ENCODE measurements at regions not wholly inside any gene's neighbourhood (a gene's known extent, or its start where the extent isn't known, plus 50 kb on each side); places are given as distances from the start of the nearest gene placed in this dataset.

DNA sequence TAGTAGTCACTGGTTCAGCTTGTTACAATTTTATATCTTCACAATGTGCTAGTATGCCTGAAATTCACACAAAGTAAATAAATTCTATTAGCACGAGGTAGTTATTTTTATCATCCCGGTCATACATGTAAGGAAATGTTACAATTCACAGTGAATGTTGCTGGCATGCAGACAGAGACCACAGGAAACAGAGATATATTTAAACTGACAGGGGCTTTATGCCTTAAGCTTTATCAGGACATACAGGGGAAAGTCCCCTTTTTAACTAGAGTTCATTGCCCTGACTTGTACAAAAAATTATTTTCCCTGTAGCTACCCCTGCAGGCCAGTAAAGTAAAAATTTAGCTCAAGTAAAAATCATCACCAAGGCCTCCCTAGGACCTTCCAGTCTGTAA lies 712.0 kb upstream of the NRSN1 start:
- no peak overlapping the region for H3K4me3 Mint-ChIP-seq
- H3K4me1 ChIP-seq (ENCODE audit: insufficient read depth, low read length) = no peaks in the 10 kb centered on the region
- peaks cover 0 to 9% (median 8%) of the 10 kb centered on the region in 5 donors for H3K9me3 Mint-ChIP-seq
- CTCF ChIA-PET = no interaction called here
- H3K27ac Mint-ChIP-seq = no peak overlapping the region
- DNase-seq = no peak
- H3K36me3 ChIP-seq (ENCODE audit: insufficient read depth, low read length) = no peaks in the 10 kb centered on the region
- H3K36me3 Mint-ChIP-seq = no peaks in the 10 kb centered on the region
- POLR2A ChIA-PET = no interaction called here
- H3K4me3 ChIP-seq (ENCODE audit: low read length) = no peak overlapping the region
- no peaks in the 10 kb centered on the region for H3K9me3 ChIP-seq (ENCODE audit: low read length)
- H3K4me1 Mint-ChIP-seq = no peaks in the 10 kb centered on the region
- H3K27ac ChIP-seq (ENCODE audit: low read depth, low read length) = no peak overlapping the region
- H3K27me3 ChIP-seq (ENCODE audit: insufficient read depth, low read length, poor library complexity, severe bottlenecking) = no peaks in the 10 kb centered on the region
- no peaks in the 10 kb centered on the region for H3K27me3 Mint-ChIP-seq

DNA sequence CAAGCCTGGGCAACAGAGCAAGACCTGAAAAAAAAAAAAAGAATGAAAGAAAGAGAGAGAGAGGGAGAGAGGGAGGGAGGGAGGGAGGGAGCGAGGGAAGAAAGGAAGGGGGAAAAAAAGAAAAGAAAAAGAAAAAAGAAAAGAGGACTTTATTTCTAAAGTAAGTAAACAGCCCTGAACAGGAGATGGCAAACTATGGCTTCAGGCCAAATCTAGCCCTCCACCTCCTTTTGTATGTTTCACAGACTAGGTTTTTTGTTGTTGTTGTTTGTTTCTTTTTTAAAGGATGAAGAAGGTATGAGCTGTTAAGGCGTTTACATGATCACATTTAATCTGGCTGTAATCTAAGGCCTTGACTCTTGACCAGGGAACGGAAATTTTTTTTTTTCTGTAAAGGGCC lies 711.1 kb upstream of the NRSN1 start:
- Mint-ChIP-seq H3K9me3 (peaks cover 0 to 9% (median 8%) of the 10 kb centered on the region in 5 donors), H3K4me3 (no peak overlapping the region), H3K27ac (no peak overlapping the region), H3K27me3 (no peaks in the 10 kb centered on the region), H3K4me1 (no peaks in the 10 kb centered on the region), H3K36me3 (no peaks in the 10 kb centered on the region)
- H3K4me1 ChIP-seq (ENCODE audit: insufficient read depth, low read length) = no peaks in the 10 kb centered on the region
- no peaks in the 10 kb centered on the region for H3K27me3 ChIP-seq (ENCODE audit: insufficient read depth, low read length, poor library complexity, severe bottlenecking)
- CTCF ChIA-PET = no interaction called here
- POLR2A ChIA-PET = no interaction called here
- no peak for DNase-seq
- H3K27ac ChIP-seq (ENCODE audit: low read depth, low read length) = no peak overlapping the region
- H3K9me3 ChIP-seq (ENCODE audit: low read length) = no peaks in the 10 kb centered on the region
- H3K4me3 ChIP-seq (ENCODE audit: low read length) = no peak overlapping the region
- no peaks in the 10 kb centered on the region for H3K36me3 ChIP-seq (ENCODE audit: insufficient read depth, low read length)

DNA sequence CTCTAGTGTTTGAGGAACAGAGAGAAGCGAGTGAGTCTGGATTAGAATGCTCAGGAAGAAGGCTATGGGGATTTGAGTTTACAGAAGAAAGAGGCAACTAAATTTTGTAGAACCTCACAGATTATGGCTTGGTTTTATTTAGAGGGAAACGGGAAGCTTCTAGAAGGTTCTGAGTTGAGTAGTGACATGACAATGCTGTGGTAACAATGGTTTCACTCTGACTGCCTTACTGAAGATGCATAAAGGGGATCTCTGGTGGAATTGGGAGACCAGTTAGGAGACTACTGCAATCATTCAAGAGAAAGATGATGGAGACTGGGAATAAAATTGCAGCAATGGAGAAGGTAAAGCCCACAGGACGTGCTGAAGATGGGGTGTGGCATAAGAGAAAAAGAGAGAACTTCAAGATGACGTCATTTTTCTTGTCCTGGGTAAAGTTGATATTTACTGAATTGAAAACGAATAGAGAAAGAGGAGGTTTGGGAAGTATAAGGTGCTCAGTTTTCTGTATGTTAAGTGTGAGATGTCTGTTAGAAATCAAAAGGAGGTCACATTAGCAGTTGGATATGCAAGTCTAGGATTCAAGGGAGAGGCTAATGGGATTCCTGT lies 710.1 kb upstream of the NRSN1 start:
- Mint-ChIP-seq H3K4me1 (no peaks in the 10 kb centered on the region), H3K27ac (no peak overlapping the region), H3K4me3 (no peak overlapping the region), H3K9me3 (peaks cover 0 to 8% (median 4%) of the 10 kb centered on the region in 5 donors), H3K27me3 (no peaks in the 10 kb centered on the region), H3K36me3 (no peaks in the 10 kb centered on the region)
- Histone ChIP-seq H3K9me3 (ENCODE audit: low read length) (no peaks in the 10 kb centered on the region), H3K27ac (ENCODE audit: low read depth, low read length) (no peak overlapping the region), H3K4me3 (ENCODE audit: low read length) (no peak overlapping the region), H3K4me1 (ENCODE audit: insufficient read depth, low read length) (no peaks in the 10 kb centered on the region), H3K36me3 (ENCODE audit: insufficient read depth, low read length) (no peaks in the 10 kb centered on the region), H3K27me3 (ENCODE audit: insufficient read depth, low read length, poor library complexity, severe bottlenecking) (no peaks in the 10 kb centered on the region)
- ChIA-PET CTCF (no interaction called here), POLR2A (no interaction called here)
- no peak for DNase-seq

DNA sequence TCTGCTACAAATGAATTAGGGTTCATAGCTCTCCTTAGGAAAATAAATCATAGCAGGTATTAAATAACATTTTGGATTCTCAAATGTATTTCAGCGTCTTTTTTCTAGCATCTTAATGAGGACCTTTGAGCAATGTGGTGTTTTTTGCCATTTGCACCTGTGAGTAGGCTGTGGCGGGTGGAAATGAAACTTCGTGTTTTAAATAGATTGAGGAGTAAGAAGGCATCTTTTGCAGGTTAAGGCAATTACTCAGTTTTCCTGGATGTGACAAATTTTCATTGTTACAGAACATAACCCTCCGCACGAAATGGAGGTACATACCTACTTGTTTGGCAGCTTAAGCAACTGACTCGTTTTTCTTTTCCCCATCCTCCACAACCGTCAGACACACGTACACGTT lies 708.9 kb upstream of the NRSN1 start:
- H3K27ac Mint-ChIP-seq = no peak overlapping the region
- no peaks in the 10 kb centered on the region for H3K4me1 ChIP-seq (ENCODE audit: insufficient read depth, low read length)
- no peak overlapping the region for H3K4me3 ChIP-seq (ENCODE audit: low read length)
- no peak for DNase-seq
- no peaks in the 10 kb centered on the region for H3K4me1 Mint-ChIP-seq
- H3K4me3 Mint-ChIP-seq = no peak overlapping the region
- no peaks in the 10 kb centered on the region for H3K36me3 Mint-ChIP-seq
- H3K27me3 ChIP-seq (ENCODE audit: insufficient read depth, low read length, poor library complexity, severe bottlenecking) = no peaks in the 10 kb centered on the region
- H3K9me3 ChIP-seq (ENCODE audit: low read length) = no peaks in the 10 kb centered on the region
- ChIA-PET POLR2A (no interaction called here), CTCF (no interaction called here)
- no peaks in the 10 kb centered on the region for H3K36me3 ChIP-seq (ENCODE audit: insufficient read depth, low read length)
- H3K27me3 Mint-ChIP-seq = no peaks in the 10 kb centered on the region
- H3K9me3 Mint-ChIP-seq = peaks cover 0 to 6% (median 5%) of the 10 kb centered on the region in 5 donors
- no peak overlapping the region for H3K27ac ChIP-seq (ENCODE audit: low read depth, low read length)

DNA sequence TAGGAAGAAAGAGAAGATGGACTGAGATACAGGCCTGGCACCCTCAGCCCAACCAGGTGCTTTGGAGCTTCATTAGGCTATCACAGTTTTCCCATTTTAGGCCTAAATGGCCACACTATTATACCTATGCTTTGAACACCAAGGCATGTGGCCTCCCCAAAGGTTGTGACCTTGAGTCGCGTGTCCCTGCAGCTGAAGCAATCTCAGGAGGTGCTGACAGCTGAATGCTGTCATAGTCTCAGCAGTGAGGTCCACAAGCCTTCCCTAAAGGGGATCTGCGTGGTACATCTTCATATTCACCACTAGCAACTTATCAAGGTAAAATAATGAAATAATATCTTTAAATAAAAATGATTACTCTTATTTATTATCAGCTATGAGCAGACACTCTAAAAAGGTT lies 707.9 kb upstream of the NRSN1 start:
- Histone ChIP-seq H3K27me3 (ENCODE audit: insufficient read depth, low read length, poor library complexity, severe bottlenecking) (no peaks in the 10 kb centered on the region), H3K36me3 (ENCODE audit: insufficient read depth, low read length) (no peaks in the 10 kb centered on the region), H3K4me1 (ENCODE audit: insufficient read depth, low read length) (no peaks in the 10 kb centered on the region), H3K27ac (ENCODE audit: low read depth, low read length) (no peak overlapping the region), H3K4me3 (ENCODE audit: low read length) (no peak overlapping the region), H3K9me3 (ENCODE audit: low read length) (no peaks in the 10 kb centered on the region)
- ChIA-PET CTCF (no interaction called here), POLR2A (no interaction called here)
- peaks cover 0 to 6% (median 5%) of the 10 kb centered on the region in 5 donors for H3K9me3 Mint-ChIP-seq
- no peak overlapping the region for H3K27ac Mint-ChIP-seq
- H3K36me3 Mint-ChIP-seq = no peaks in the 10 kb centered on the region
- no peaks in the 10 kb centered on the region for H3K4me1 Mint-ChIP-seq
- no peak overlapping the region for H3K4me3 Mint-ChIP-seq
- no peak for DNase-seq
- no peaks in the 10 kb centered on the region for H3K27me3 Mint-ChIP-seq

DNA sequence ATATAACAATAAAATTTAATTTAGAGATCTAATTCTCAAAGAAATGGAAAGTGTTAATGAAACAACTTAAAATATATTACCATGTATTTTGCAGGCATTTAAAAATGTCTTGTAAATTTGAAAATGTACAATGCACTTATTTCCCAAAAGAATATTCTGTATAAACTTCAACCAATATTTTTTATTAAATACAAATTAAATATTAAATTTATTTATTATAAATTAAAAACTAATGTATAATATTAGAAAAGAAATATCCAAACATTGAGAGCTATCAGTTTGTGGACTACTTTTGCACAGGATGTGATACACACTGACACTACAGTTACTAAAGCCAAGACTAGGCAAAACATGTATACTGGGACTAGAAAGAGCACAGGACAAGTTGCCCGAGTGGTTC lies 707.0 kb upstream of the NRSN1 start:
- H3K4me3 ChIP-seq (ENCODE audit: low read length) = no peak overlapping the region
- POLR2A ChIA-PET = no interaction called here
- H3K4me1 Mint-ChIP-seq = no peaks in the 10 kb centered on the region
- H3K27me3 Mint-ChIP-seq = no peaks in the 10 kb centered on the region
- H3K4me3 Mint-ChIP-seq = no peak overlapping the region
- no peak overlapping the region for H3K27ac Mint-ChIP-seq
- no peaks in the 10 kb centered on the region for H3K9me3 ChIP-seq (ENCODE audit: low read length)
- no peaks in the 10 kb centered on the region for H3K27me3 ChIP-seq (ENCODE audit: insufficient read depth, low read length, poor library complexity, severe bottlenecking)
- peaks cover 0 to 8% (median 5%) of the 10 kb centered on the region in 5 donors for H3K9me3 Mint-ChIP-seq
- no peak for DNase-seq
- no peaks in the 10 kb centered on the region for H3K36me3 ChIP-seq (ENCODE audit: insufficient read depth, low read length)
- no peak overlapping the region for H3K27ac ChIP-seq (ENCODE audit: low read depth, low read length)
- no peaks in the 10 kb centered on the region for H3K36me3 Mint-ChIP-seq
- CTCF ChIA-PET = no interaction called here
- no peaks in the 10 kb centered on the region for H3K4me1 ChIP-seq (ENCODE audit: insufficient read depth, low read length)

DNA sequence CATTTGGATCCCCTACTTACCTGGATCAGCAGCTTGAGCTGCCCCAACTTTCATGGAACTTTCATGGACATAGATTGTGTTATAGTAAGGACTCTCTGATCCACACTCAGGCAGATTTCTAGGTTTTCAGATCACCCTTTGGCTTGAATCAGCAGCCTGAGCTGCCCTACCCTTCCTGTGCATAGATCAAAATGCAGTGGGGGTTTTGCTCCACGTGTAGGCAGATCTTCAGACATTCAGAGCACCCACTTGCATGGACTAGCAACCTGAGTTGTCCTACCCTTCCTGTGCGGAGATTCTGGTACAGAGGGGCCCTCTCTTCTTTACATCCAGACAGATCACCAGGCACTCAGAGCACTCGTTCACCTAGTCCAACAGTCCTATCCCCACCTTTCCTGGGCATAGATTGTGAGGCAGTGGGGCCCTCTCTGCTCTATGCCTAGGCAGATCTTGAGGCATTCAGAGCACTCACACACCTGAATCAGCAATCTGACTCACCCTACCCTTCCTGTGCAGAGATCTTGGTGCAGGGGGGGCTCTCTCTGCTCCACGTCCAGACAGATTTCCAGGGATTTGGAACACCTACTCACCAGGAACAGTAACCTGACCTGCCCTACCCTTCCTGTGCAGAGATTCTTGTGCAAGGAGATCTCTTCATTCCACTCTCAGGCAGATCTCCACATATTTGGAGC lies 705.2 kb upstream of the NRSN1 start:
- no peaks in the 10 kb centered on the region for H3K27me3 ChIP-seq (ENCODE audit: insufficient read depth, low read length, poor library complexity, severe bottlenecking)
- H3K9me3 ChIP-seq (ENCODE audit: low read length) = no peaks in the 10 kb centered on the region
- Mint-ChIP-seq H3K36me3 (no peaks in the 10 kb centered on the region), H3K9me3 (peaks cover 3 to 12% (median 5%) of the 10 kb centered on the region in 5 donors), H3K27me3 (no peaks in the 10 kb centered on the region), H3K4me1 (no peaks in the 10 kb centered on the region), H3K27ac (no peak overlapping the region), H3K4me3 (no peak overlapping the region)
- no peaks in the 10 kb centered on the region for H3K36me3 ChIP-seq (ENCODE audit: insufficient read depth, low read length)
- no peak for DNase-seq
- H3K27ac ChIP-seq (ENCODE audit: low read depth, low read length) = no peak overlapping the region
- ChIA-PET CTCF (no interaction called here), POLR2A (no interaction called here)
- no peaks in the 10 kb centered on the region for H3K4me1 ChIP-seq (ENCODE audit: insufficient read depth, low read length)
- no peak overlapping the region for H3K4me3 ChIP-seq (ENCODE audit: low read length)

DNA sequence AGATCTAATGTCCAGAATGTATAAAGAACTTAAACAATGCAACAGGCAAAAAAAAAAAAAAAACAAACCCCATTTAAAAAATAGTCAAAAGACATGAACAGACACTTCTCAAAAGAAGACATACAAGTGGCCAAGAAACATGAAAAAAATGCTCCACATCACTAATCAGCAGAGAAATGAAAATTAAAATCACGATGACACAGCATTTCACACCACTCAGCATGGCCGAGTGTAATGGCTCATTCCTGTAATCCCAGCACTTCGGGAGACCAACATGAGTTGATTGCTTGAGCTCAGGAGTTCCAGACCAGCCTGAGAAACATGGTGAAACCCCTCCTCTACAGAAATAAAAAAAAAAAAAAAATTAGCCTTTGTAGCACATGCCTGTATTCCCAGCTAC lies 701.4 kb upstream of the NRSN1 start:
- peaks cover 7 to 26% (median 12%) of the 10 kb centered on the region in 5 donors for H3K9me3 Mint-ChIP-seq

More for the DNA sequence above, 701.4 kb upstream of the NRSN1 start:
- Mint-ChIP-seq H3K27me3 (no peaks in the 10 kb centered on the region), H3K27ac (no peak overlapping the region), H3K4me1 (no peaks in the 10 kb centered on the region), H3K4me3 (no peak overlapping the region), H3K36me3 (no peaks in the 10 kb centered on the region)
- ChIA-PET POLR2A (no interaction called here), CTCF (no interaction called here)
- H3K27ac ChIP-seq (ENCODE audit: low read depth, low read length) = no peak overlapping the region
- no peaks in the 10 kb centered on the region for H3K36me3 ChIP-seq (ENCODE audit: insufficient read depth, low read length)
- H3K27me3 ChIP-seq (ENCODE audit: insufficient read depth, low read length, poor library complexity, severe bottlenecking) = no peaks in the 10 kb centered on the region
- no peak overlapping the region for H3K4me3 ChIP-seq (ENCODE audit: low read length)
- no peaks in the 10 kb centered on the region for H3K4me1 ChIP-seq (ENCODE audit: insufficient read depth, low read length)
- no peaks in the 10 kb centered on the region for H3K9me3 ChIP-seq (ENCODE audit: low read length)
- DNase-seq = no peak

All from CD8-positive, alpha-beta memory T cell (primary cell).